ENCODE measurements at regions not wholly inside any gene's neighbourhood (a gene's known extent, or its start where the extent isn't known, plus 50 kb on each side); places are given as distances from the start of the nearest gene placed in this dataset.

DNA sequence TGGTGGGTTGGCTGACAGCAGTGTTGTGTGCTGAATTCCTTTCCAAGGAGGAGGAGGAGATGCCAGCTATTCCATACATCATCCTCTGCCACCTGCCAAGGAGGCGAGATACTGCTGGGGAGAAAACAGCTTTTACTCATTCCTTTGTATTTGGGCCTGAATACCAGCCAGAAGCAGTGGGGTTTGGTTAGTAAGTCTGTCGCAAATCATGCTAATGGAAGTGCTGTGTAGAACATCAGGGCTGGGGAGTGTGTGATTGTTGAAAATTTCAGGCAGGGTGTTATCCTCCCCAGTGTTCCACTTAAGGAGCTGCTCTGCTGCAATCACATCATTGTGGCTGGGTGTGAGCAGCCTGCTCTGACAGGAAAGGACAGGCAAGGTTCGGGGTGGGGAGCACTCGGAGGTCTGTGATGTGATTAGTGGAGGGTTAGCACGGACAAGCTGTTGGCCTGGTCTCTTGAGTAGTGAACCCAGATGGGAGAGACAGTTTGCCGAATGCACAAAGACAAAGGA lies 128.2 kb upstream of the DLX2 start:
- Histone ChIP-seq H3K9me2 (ENCODE audit: low read depth, low read length) (no peaks in the 10 kb centered on the region), H3K4me1 (ENCODE audit: insufficient read depth, low read length, severe bottlenecking) (no peaks in the 10 kb centered on the region), H2AFZ (ENCODE audit: low read length) (no peak overlapping the region), H4K20me1 (ENCODE audit: insufficient read depth, low read length) (no peaks in the 10 kb centered on the region), H3K27me3 (ENCODE audit: insufficient read depth, low read length) (no peaks in the 10 kb centered on the region), H3F3A (ENCODE audit: insufficient read depth, low read length) (no peaks in the 10 kb centered on the region), H3K9me3 (ENCODE audit: low read length) (no peaks in the 10 kb centered on the region), H3K79me2 (ENCODE audit: insufficient read depth, low read length) (no peaks in the 10 kb centered on the region), H3K36me3 (ENCODE audit: insufficient read depth, low read length) (no peaks in the 10 kb centered on the region), H3K27ac (ENCODE audit: low read depth, low read length, poor library complexity, severe bottlenecking) (no peak overlapping the region), H3K9ac (ENCODE audit: low read length) (no peak overlapping the region), H3K4me3 (ENCODE audit: low read depth, low read length, poor library complexity, severe bottlenecking) (no peak overlapping the region), H3K4me2 (ENCODE audit: low read length) (no peak overlapping the region)
- TF ChIP-seq EZH2 (IDR thresholded peaks at IDR 0.05; ENCODE audit: borderline replicate concordance, low read length) = no peak
- TF ChIP-seq, protein P1, sequence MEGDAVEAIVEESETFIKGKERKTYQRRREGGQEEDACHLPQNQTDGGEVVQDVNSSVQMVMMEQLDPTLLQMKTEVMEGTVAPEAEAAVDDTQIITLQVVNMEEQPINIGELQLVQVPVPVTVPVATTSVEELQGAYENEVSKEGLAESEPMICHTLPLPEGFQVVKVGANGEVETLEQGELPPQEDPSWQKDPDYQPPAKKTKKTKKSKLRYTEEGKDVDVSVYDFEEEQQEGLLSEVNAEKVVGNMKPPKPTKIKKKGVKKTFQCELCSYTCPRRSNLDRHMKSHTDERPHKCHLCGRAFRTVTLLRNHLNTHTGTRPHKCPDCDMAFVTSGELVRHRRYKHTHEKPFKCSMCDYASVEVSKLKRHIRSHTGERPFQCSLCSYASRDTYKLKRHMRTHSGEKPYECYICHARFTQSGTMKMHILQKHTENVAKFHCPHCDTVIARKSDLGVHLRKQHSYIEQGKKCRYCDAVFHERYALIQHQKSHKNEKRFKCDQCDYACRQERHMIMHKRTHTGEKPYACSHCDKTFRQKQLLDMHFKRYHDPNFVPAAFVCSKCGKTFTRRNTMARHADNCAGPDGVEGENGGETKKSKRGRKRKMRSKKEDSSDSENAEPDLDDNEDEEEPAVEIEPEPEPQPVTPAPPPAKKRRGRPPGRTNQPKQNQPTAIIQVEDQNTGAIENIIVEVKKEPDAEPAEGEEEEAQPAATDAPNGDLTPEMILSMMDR (IDR thresholded peaks at IDR 0.05; ENCODE audit: low read length) = no peak

DNA sequence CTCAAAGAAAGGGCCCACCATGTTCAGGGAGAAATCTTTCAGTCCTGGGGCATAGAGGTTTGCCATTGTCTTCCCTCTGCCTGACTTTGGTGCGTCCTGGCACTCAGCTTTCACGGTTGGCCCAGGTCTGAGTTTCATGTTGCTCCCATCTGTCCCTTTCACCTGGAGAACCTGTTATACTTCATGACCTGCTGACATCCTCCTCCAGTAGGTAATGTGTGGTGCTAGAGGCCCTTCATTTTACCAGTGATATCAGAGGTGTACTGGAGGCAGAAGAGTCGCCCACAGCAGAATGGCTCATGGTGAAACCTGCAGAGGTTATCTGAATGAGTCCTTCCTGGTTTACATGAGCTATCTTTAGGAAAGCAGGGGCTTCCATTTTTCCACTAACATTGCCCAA lies 128.8 kb upstream of the DLX2 start:
- TF ChIP-seq, protein P1 (IDR thresholded peaks at IDR 0.05; ENCODE audit: low read length) = no peak
- no peak for TF ChIP-seq EZH2 (IDR thresholded peaks at IDR 0.05; ENCODE audit: borderline replicate concordance, low read length)
- no peaks in the 10 kb centered on the region for H4K20me1 ChIP-seq (ENCODE audit: insufficient read depth, low read length)
- H3K36me3 ChIP-seq (ENCODE audit: insufficient read depth, low read length) = no peaks in the 10 kb centered on the region
- H3K9me2 ChIP-seq (ENCODE audit: low read depth, low read length) = no peaks in the 10 kb centered on the region
- H3K4me2 ChIP-seq (ENCODE audit: low read length) = no peak overlapping the region
- no peaks in the 10 kb centered on the region for H3K27me3 ChIP-seq (ENCODE audit: insufficient read depth, low read length)
- no peak overlapping the region for H3K27ac ChIP-seq (ENCODE audit: low read depth, low read length, poor library complexity, severe bottlenecking)
- no peaks in the 10 kb centered on the region for H3K9me3 ChIP-seq (ENCODE audit: low read length)
- H3K9ac ChIP-seq (ENCODE audit: low read length) = no peak overlapping the region
- H3K4me3 ChIP-seq (ENCODE audit: low read depth, low read length, poor library complexity, severe bottlenecking) = no peak overlapping the region
- H2AFZ ChIP-seq (ENCODE audit: low read length) = no peak overlapping the region
- H3F3A ChIP-seq (ENCODE audit: insufficient read depth, low read length) = no peaks in the 10 kb centered on the region
- H3K79me2 ChIP-seq (ENCODE audit: insufficient read depth, low read length) = no peaks in the 10 kb centered on the region
- H3K4me1 ChIP-seq (ENCODE audit: insufficient read depth, low read length, severe bottlenecking) = no peaks in the 10 kb centered on the region

DNA sequence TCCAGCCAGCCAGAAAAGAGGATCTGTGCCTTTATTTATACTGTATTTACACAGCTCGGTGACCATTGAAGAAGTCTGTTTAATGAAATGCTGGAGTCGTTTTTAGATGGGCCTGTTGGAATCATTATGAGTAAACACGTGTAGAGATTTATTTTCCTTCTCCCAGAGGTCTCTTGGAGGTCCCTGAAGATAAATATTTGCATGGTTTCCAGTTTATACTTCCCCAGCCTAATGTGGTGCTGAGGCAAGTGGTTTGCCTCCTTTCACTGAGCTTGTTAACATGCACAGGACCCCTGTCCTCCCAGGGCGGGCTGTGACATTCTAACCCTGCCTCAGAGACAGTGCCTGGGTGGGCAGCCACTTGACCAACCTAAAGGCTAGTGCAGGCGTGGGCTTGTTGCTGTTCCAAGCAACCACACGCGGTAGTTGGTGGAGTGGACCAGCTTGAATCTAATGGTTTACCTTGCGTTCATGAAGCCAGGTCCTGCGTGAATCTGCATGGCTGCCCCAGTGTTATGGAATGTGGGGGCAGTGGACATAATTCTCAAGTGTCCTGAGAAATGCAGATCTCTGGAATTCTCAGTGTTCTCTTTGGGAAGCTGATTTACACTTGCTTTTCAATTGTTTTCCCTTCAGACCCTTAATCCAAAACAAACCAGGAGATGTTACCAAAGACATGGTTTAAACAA lies 130.2 kb upstream of the DLX2 start:
- Histone ChIP-seq H3K79me2 (ENCODE audit: insufficient read depth, low read length) (no peaks in the 10 kb centered on the region), H3K27ac (ENCODE audit: low read depth, low read length, poor library complexity, severe bottlenecking) (no peak overlapping the region), H3K4me1 (ENCODE audit: insufficient read depth, low read length, severe bottlenecking) (no peaks in the 10 kb centered on the region), H3K27me3 (ENCODE audit: insufficient read depth, low read length) (no peaks in the 10 kb centered on the region), H3K4me3 (ENCODE audit: low read depth, low read length, poor library complexity, severe bottlenecking) (no peak overlapping the region), H3K9me3 (ENCODE audit: low read length) (no peaks in the 10 kb centered on the region), H2AFZ (ENCODE audit: low read length) (no peak overlapping the region), H3K4me2 (ENCODE audit: low read length) (no peak overlapping the region), H3K9me2 (ENCODE audit: low read depth, low read length) (no peaks in the 10 kb centered on the region), H3K36me3 (ENCODE audit: insufficient read depth, low read length) (no peaks in the 10 kb centered on the region), H3K9ac (ENCODE audit: low read length) (no peak overlapping the region), H3F3A (ENCODE audit: insufficient read depth, low read length) (no peaks in the 10 kb centered on the region), H4K20me1 (ENCODE audit: insufficient read depth, low read length) (no peaks in the 10 kb centered on the region)
- no peak for TF ChIP-seq EZH2 (IDR thresholded peaks at IDR 0.05; ENCODE audit: borderline replicate concordance, low read length)
- TF ChIP-seq, protein P1 (IDR thresholded peaks at IDR 0.05; ENCODE audit: low read length) = no peak

All from OCI-LY1 (cell line).